ENCODE measurements at regions not wholly inside any gene's neighbourhood (a gene's known extent, or its start where the extent isn't known, plus 50 kb on each side); places are given as distances from the start of the nearest gene placed in this dataset.

GRCh38 chr2:103276869-103277268 lies 515.0 kb downstream of the TMEM182 start:
- H3K4me1 ChIP-seq (ENCODE audit: control insufficient read depth, insufficient read depth, low read length) = no peaks in the 10 kb centered on the region
- no TSS peak for BruUV-seq (replicated peaks)
- no peak for DNase-seq (ENCODE audit: low read depth, low spot score)
- H3K9me3 ChIP-seq (ENCODE audit: control insufficient read depth, insufficient read depth, low read depth, low read length) = peaks cover 14% of the 10 kb centered on the region; the same call in 1 of the 2 replicates
- ATAC-seq = no peak
- H3K4me3 ChIP-seq (ENCODE audit: low read depth in 2 of 2, low read length in 2 of 2) = no peak overlapping the region
- intact Hi-C loops (cut with micrococcal nuclease; ENCODE audit: unreplicated experiment) (no loop called here), in situ Hi-C loops (cut with HindIII; ENCODE audit: low pct_unique_long_range_greater_than_20kb, low sequenced_read_pairs) (no loop called here)
- POLR2A ChIA-PET = no interaction called here
- TF ChIP-seq POLR2AphosphoS5 (IDR thresholded peaks at IDR 0.05; ENCODE audit: low read depth, low read length) (no peak), SIN3A (IDR thresholded peaks at IDR 0.05; ENCODE audit: borderline replicate concordance, insufficient read depth, low read depth, low read length) (no peak), TCF7L2 (IDR thresholded peaks at IDR 0.05; ENCODE audit: low read depth, low read length) (no peak), CTCF (IDR thresholded peaks at IDR 0.05) (no peak), REST (IDR thresholded peaks at IDR 0.05; ENCODE audit: insufficient read depth in 1 of 2, low read depth in 2 of 2, low read length in 1 of 2) (no peak)
- H3K27me3 ChIP-seq (ENCODE audit: control insufficient read depth, insufficient read depth, low read length) = no peaks in the 10 kb centered on the region
- no peaks in the 10 kb centered on the region; the same call in 1 of the 2 replicates for H3K36me3 ChIP-seq (ENCODE audit: control insufficient read depth, insufficient read depth, low read length)
- CTCF ChIA-PET = no interaction called here
- H3K27ac ChIP-seq (ENCODE audit: low read length) = no peak overlapping the region

GRCh38 chr2:103284750-103285149 lies 522.9 kb downstream of the TMEM182 start:
- Histone ChIP-seq H3K27me3 (ENCODE audit: control insufficient read depth, insufficient read depth, low read length) (no peaks in the 10 kb centered on the region), H3K9me3 (ENCODE audit: control insufficient read depth, insufficient read depth, low read depth, low read length) (no peaks in the 10 kb centered on the region), H3K27ac (ENCODE audit: low read length) (no peak overlapping the region), H3K4me3 (ENCODE audit: low read depth in 2 of 2, low read length in 2 of 2) (no peak overlapping the region), H3K36me3 (ENCODE audit: control insufficient read depth, insufficient read depth, low read length) (no peaks in the 10 kb centered on the region), H3K4me1 (ENCODE audit: control insufficient read depth, insufficient read depth, low read length) (no peaks in the 10 kb centered on the region)
- no TSS peak for BruUV-seq (replicated peaks)
- ChIA-PET POLR2A (no interaction called here), CTCF (no interaction called here)
- ATAC-seq (no peak), DNase-seq (ENCODE audit: low read depth, low spot score) (no peak)
- TF ChIP-seq SIN3A (IDR thresholded peaks at IDR 0.05; ENCODE audit: borderline replicate concordance, insufficient read depth, low read depth, low read length) = no peak
- no peak for TF ChIP-seq REST (IDR thresholded peaks at IDR 0.05; ENCODE audit: insufficient read depth in 1 of 2, low read depth in 2 of 2, low read length in 1 of 2)
- no peak for TF ChIP-seq TCF7L2 (IDR thresholded peaks at IDR 0.05; ENCODE audit: low read depth, low read length)
- no peak for TF ChIP-seq POLR2AphosphoS5 (IDR thresholded peaks at IDR 0.05; ENCODE audit: low read depth, low read length)
- TF ChIP-seq CTCF (IDR thresholded peaks at IDR 0.05) = peak; percentile 15; the same call in 1 of the 2 replicates
- intact Hi-C loops (cut with micrococcal nuclease; ENCODE audit: unreplicated experiment) (no loop called here), in situ Hi-C loops (cut with HindIII; ENCODE audit: low pct_unique_long_range_greater_than_20kb, low sequenced_read_pairs) (no loop called here)

Data from Panc1 (cell line).